Activated T-helper 9 cell treated with anti-CD3 and anti-CD28 coated beads, Interleukin-2, amount 50 U/mL, for 16 hours (primary cell): ENCODE measurements at regions not wholly inside any gene's neighbourhood (a gene's known extent, or its start where the extent isn't known, plus 50 kb on each side); places are given as distances from the start of the nearest gene placed in this dataset.
"Not testable (repeated sequence)": the region's sequence is repeated elsewhere in the genome, so short reads cannot be mapped to it uniquely, and the experiment has no call there.

Source experiments
- DNase-seq: peaks from one replicate; pipeline ENCODE4 v3.0.0-alpha.2; 2020; ENCODE audit warnings: low read depth

- no peak for DNase-seq
These were observed 2055.0 kb upstream of the ACO1 start for GRCh38 chr9:30329431-30329830.

- no peak for DNase-seq
These were observed 2035.5 kb upstream of the ACO1 start for GRCh38 chr9:30348904-30349303.

GRCh38 chr9:30349526-30350513 is 2034.6 kb upstream of the ACO1 start:
- no peak for DNase-seq

- DNase-seq = no peak
These were observed 2028.2 kb upstream of the ACO1 start for GRCh38 chr9:30356221-30356620.

GRCh38 chr9:30362373-30362772 is 2022.1 kb upstream of the ACO1 start:
- no peak for DNase-seq

- DNase-seq = not testable (repeated sequence)
These were observed 2018.3 kb upstream of the ACO1 start for GRCh38 chr9:30366140-30366539.

GRCh38 chr9:30382271-30382670 is 2002.2 kb upstream of the ACO1 start:
- no peak for DNase-seq

GRCh38 chr9:30410273-30410672 is 1974.2 kb upstream of the ACO1 start:
- no peak for DNase-seq

GRCh38 chr9:30411571-30411970 is 1972.9 kb upstream of the ACO1 start:
- no peak for DNase-seq

- no peak for DNase-seq
These were observed 1925.3 kb upstream of the ACO1 start for GRCh38 chr9:30459156-30459555.

- DNase-seq = no peak
These were observed 1907.6 kb upstream of the ACO1 start for GRCh38 chr9:30476826-30477225.

- DNase-seq = no peak
These were observed 1905.8 kb upstream of the ACO1 start for GRCh38 chr9:30478684-30479083.

GRCh38 chr9:30482499-30482898 is 1901.9 kb upstream of the ACO1 start:
- DNase-seq = no peak

GRCh38 chr9:30484690-30485089 is 1899.8 kb upstream of the ACO1 start:
- DNase-seq = no peak

GRCh38 chr9:30504502-30504905 is 1879.9 kb upstream of the ACO1 start:
- DNase-seq = no peak

- no peak for DNase-seq
These were observed 1879.1 kb upstream of the ACO1 start for GRCh38 chr9:30505311-30505710.

GRCh38 chr9:30506749-30507148 is 1877.7 kb upstream of the ACO1 start:
- no peak for DNase-seq

- DNase-seq = no peak
These were observed 1877.3 kb upstream of the ACO1 start for GRCh38 chr9:30507166-30507565.

- DNase-seq = no peak
These were observed 1872.8 kb upstream of the ACO1 start for GRCh38 chr9:30511666-30512065.

- no peak for DNase-seq
These were observed 1865.3 kb upstream of the ACO1 start for GRCh38 chr9:30519166-30519565.

GRCh38 chr9:30519756-30520155 is 1864.7 kb upstream of the ACO1 start:
- DNase-seq = no peak

- no peak for DNase-seq
These were observed 1862.4 kb upstream of the ACO1 start for GRCh38 chr9:30522061-30522460.

GRCh38 chr9:30522486-30522885 is 1862.0 kb upstream of the ACO1 start:
- DNase-seq = no peak

GRCh38 chr9:30524311-30524710 is 1860.1 kb upstream of the ACO1 start:
- DNase-seq = no peak
